Renal cortex interstitium (tissue), 11 donors: ENCODE measurements at regions not wholly inside any gene's neighbourhood (a gene's known extent, or its start where the extent isn't known, plus 50 kb on each side); places are given as distances from the start of the nearest gene placed in this dataset.

Source experiments
- DNase-seq, 11 donors: peaks; one replicate each; pipeline ENCODE4 v3.0.0-alpha.2; 2013; ENCODE audit warnings: low read depth in 9 of 11, low spot score in 4 of 11; ENCODE audit errors: extremely low read depth in 1 of 11

DNA sequence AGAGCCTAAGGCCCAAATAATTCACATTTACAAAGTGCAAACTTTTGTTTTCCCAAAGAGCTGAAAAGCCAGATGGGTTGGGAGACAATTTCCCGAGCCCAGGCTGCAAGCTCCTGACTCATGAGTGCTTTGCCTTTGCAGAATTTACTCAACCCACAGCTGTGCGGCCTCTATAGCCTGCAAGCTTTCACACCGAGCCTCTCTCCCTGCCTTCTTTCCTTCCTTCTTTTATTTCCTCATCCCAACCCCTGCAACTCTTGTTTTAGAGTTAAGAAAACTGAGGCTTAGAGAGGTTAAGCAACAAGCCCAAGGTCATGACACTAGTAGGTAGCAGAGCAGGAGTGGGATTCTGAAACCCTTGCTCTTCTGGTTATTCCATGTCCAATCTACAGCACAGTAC lies 203.0 kb upstream of the GPR26 start:
- no peak for DNase-seq

DNA sequence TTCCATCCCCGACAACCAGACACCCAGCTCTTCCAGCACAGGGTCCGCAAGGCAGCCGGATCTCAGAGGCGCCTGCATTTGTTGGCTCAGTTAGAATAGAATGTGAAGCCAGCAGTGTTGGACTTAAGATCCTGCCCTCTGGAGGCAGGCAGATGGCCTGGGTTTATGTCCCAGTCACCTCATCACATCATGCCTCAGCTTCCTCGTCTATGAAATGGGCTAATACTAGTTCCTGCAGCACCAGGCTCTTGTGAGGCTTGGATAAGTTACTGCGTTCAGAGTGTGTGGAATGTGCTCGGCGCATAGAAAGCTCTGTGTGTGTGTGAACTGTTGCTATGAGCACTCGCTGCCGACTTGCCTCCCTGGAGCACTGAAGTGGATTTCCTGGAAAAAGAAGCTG lies 202.5 kb upstream of the GPR26 start:
- DNase-seq: no peak

DNA sequence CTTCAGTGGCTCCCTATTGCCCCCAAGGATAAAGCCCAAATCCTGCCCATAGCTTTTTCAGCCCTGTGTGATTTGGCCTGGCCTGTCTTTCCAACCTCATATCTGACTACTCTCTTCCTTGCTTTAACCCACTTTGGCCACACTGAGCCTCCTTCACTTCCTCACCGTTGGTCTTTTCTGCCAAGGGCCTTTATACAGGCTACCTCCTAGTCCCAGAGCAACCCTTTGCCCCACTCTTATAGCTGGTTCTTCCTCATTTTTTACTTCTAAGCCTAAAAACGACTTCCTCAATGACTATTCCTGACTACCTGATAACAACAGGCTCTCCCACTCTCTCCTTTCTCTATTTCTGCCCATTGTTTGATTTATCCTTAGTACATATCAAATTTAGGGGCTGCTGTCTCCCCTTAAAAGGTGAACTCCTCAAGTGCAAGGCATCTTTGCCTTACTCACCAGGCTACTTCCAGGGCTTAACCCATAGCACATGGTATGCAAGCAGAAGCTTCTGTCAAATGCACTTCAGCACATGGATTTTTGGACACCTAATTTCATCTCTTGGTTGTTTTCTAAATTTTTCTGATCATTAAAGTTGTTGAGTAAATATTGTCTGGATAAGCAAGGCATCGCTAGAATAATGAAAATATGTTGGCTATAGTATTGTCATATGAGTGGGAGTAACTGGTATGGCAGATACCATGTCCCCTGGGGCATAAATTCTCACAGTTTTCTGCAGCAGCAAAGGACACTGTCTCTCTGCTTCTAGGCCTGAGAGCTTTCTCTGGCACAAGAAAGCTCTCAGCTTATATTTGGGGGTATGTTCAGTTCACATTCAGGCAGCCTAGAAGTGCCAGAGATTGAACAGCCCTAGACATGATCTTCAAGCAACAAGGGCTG lies 201.5 kb upstream of the GPR26 start:
- DNase-seq: no peak

DNA sequence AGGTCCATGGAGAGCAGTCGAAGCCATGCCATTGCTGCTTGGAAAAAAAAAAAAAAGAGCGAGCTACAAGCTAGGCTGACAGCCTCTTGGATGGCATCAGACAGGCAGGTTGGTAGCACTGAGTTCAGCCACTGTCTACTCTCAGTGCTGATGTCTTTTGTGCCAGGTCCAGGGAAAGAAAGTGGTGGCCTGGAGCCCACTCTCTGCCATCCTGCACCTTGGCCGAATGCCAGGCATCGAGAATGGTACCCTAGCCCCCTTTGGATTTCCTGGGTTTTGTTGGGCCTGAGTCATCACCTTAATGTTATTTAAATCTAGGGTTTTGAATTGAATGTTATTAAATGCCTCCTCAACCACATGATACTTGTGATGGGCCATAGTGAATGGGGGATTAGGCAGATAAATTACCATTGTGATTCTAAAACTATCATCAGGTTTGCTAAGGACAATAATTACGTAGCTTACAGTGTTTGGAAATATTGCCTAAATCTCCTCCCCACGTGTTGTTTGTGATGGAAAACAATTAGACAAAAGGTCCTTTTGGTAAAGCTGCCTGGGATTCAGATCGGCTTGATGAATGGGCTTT lies 195.7 kb upstream of the GPR26 start:
- no peak for DNase-seq

DNA sequence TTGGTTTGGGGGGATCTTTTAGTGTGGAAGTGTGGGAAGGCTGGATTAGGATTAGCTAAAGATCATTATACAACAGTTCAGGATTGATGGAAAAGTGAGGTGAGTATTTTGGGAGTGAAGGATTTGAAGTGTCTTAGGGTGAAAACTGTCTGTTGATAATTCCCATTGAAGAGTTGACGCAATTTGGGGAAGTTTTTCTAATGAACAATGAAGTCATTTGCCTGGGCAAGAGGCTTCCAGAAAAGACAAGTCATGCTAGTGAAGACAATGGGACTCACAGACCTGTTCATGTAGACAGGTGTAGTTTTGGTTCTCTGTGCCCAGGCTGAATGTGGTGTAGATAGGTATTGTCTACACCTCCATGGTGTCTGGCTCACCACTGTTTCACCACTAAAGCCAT lies 194.3 kb upstream of the GPR26 start:
- DNase-seq: no peak

DNA sequence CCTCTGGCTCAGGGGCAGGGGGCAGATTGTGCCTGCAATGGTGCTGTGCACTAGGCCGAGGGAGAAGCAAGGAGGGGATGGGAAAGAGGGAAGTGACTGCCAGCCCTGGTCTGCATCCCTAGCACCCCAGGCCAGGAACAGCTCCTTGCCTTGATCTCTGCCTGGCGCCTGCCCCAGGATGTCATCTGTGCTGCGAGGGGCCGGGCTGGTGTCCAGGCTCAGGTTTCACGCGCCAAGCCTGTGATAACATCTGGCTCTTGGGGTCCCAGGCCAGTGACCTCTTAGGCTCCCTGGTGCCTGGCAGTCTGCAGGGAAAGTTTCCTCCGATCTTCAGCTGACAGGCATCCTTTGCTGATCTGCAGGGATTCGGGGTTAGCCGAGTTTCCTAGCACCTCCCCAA lies 193.5 kb upstream of the GPR26 start:
- no peak for DNase-seq

DNA sequence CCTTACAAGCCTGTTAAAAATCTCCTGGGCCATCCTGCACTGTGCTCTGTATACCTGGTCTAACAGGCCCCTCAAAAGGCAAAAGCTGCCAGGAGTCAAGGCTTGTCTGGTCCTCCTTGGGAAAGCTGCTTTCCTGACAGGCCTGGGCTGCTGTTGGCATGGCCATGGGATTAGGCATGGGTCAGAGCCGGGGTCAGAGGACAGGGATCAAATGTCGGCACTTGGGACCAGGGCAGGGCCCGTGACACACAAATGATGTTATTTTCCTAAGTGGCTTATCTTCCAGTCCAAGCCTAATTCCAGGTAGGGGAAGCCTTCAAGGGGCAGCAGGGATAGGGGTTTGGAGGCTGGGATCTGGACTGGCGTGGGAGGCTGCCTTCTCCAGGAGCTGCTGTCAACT lies 191.5 kb upstream of the GPR26 start:
- no peak for DNase-seq

DNA sequence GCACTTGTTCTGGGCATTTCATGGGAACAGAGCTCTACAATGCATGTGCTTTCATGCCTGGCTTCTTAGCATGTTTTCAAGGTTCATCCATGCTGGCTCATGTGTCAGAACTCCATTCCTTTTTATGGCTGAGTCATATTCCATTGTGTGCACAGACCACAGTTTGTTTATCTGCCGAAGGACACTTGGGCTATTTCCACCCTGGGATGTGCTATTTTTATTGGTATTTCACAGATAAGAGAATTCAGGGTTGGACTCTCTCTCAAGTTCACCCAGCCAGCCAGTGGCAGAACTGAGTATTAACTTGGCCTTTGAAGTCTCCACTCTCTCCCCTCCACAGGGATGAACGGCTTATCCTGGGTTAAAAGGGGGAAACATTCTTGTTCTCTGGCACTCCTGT lies 190.7 kb upstream of the GPR26 start:
- DNase-seq: no peak

DNA sequence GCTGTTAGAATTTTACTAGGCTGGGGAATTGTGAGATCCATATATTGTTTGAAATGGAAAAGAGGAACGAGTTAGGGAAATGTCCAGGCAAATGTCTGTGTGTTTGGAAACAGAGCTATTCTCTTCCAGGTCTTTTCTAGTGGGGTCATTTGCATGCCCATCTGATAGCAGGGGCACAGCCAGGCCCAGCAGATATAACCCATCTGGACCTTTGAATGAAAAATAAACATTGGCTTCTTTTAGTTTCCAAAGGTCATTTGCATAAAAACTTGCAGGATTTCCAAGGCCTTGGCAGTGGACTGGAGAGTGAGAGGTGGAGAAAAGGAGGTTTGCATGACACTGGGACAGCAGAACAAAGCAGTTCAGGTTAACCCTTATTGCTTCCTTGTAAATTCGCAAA lies 188.0 kb upstream of the GPR26 start:
- no peak for DNase-seq

DNA sequence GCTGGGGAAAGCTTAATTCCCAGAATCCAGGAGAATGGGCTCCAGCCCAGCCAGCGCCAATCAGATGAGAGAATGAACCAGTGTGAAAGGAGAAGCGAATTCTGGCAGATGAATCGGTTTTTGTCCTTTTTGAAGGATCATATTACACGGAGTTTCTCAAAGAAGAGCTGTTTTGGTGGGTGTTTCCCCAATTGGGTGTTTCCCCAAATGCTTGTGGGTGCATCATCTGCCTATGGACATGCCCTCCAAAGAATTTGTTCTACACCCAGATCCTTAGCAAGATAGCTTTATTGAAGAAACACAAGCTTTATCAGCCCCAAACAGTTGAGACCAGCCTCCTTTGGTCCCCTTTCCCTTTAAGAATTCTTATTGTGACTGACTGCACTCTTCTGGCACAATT lies 186.5 kb upstream of the GPR26 start:
- no peak for DNase-seq

DNA sequence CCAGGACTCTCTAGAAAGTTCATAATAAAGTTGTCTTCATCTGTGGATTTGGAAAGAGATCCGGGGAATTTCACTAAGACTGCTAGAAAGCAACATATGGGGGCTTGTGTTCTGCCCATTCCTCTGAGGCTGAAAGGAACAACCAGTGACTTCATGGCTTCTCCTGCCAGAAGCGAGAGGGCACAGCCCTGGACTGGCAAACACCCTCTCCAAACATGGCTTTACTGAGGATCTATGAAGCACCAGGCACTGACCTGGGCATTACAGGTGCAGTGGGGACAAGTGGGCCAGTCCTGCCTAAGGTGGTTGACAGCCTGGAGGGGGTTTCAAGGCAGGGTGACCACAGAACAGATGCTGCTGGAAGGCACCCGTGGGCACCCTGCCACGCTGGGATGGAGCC lies 185.8 kb upstream of the GPR26 start:
- no peak for DNase-seq

DNA sequence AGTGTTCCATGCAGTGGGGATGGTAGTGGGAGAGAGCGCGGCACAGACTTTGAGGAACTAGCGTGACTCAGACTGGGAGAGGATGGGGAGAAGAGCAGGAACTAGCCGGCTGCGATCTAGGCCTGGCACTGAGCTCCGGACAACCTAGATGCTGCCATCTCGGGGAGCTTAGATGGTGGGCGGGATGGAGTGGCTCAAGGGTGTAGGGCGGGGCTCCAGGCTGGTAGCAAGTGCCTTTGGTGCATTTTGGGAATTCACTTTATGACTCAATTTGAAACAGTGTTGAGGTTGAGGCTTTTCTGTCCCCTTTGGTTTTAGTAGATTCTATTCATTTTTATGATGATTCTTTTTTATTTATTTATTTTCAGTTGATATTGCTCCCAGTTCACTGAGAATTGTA lies 185.3 kb upstream of the GPR26 start:
- no peak for DNase-seq

DNA sequence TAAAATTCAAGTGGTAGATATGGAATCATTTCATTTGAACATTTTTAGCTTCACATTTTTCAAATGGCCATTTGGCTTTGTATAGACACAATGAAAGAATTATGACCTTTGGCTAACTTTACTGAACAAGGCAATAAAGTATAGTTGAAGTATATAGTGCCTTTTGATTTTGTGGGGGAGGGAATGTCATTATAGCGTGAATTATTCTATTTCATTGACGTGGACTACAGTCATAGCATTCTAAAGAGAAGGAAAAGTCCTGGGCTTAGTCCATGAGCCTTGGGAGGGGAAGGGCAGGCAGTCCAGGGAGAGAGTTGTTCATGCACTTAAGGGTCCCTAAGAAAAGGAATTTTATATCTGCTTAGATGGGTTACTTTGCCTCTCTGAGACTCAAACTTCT lies 181.4 kb upstream of the GPR26 start:
- no peak for DNase-seq

DNA sequence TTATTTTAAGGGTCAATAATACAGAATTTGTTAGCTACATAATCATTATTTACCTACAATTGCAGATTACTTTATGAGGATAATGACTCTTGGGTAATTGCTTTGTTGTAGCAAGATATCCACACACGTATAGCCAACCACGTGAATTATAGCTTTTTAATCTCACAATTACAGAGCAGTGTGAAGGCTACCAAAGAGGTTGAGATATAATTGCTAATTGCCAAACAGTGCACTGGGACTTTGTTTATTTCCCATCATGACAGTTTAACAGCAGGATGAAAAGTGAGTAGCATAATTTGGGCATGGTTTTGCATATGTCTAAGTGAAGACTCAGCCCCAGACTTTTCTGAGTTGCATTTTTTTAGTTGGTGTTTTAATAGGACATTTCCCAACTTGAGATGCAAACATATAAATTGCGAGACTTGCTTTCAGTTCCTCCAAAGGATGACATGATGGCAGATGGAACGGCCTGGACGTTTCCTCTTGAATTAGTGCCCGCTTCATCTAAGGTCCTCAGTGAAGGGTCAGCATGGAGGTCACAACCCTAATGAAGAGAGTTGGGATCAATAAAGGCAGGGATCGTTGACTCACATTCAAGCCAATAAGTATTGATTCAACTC lies 180.7 kb upstream of the GPR26 start:
- no peak for DNase-seq

DNA sequence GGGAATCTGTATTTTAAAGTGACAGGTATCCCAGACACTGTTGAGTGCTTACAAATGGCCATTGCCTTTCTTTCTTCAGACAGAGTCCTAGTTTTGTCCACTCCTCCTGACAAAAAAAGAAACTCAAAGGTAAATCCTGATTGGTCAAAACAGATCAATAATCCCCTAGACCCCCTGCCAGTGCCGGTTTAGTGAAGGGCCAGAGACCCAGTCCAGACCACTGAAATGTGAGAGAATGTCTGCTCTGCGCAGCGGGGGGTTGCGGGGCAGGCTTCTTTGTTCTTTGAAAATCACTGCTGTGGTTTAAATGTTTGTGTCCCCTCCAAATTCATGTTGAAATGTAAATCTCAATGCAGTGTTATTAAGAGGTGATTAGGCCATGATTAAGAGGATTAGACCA lies 177.7 kb upstream of the GPR26 start:
- no peak for DNase-seq

DNA sequence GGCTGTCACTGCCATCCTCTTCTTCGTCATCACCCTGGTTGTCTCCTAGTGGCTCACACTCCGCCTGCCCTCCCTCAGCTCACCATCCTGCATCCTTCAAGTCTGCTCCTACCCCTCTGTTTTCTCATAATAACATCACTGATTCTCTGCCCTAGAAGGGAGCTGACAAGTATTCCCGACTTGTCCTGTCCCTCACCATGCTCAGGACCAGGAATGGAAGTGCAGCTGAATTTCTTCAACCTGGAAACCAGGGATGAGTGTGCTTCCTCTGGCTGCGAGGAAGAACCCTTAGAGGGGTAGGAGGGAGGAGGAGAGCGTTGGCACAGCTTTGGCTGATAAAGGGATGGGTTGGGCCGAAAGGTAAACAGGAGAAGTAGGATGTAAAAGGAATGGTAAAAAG lies 174.8 kb upstream of the GPR26 start:
- no peak for DNase-seq

DNA sequence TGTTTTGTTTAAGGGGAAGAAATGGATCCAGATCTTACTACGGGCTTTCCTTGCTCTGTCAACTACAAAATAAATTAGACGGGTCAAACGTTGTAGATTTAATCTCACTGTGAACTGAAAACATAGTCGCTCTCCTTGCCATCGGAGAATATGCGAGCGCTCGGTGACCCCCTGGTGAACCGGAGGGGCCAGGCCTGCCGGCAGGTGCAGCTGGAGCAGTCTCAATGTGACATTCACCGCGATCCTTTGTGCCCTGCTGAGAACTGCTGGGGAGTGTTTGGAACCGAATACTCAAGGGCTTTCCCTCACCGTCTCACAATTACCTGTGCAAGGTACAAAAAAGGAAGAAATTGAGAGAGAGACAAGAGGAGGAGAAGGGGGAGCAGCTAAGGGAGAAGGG lies 174.1 kb upstream of the GPR26 start:
- no peak for DNase-seq

DNA sequence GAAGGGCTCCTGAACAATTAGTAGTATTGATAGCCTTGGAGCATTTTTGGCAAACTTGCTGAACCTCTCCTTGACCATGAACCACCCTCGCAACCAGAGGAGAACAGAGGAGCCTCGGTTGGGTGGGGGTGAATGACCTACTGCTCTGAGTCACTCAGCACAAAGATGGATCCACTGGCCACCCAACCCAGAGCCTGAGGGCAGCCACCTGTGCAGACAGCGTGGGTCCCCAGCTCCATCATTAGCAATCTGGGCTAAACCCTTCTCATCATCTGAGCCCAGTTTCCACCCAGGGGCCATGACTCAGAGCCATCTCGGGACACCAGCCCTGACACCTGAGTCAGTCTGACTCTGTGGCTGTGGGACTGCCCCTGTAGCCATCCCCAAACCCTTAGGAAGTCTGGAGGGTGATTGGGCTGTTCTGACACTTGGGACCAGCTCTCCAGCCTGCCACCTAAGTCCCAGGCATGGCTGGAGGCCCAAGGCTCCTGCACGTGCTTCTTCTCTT lies 171.8 kb upstream of the GPR26 start:
- DNase-seq: no peak

DNA sequence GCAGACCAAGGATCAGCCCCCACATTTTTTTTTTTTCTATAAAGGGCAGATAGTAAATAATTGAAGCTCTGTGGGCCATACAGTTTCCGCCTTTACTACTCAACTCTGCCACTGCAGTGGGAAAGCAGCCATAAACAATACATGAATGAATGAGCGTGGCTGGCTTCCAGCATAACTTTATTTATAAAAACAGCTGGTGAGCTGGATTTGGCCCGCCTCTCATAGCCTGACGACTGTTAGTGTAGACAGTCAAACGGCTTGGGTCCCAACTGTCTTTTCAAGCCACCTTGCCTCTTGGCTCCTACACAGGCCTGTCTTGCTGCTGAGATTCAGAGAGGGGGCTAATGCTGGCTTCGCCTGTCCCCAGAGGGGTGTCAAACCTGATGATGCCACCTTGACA lies 169.8 kb upstream of the GPR26 start:
- peak in 1 of 11 donors; percentile 46 for DNase-seq

DNA sequence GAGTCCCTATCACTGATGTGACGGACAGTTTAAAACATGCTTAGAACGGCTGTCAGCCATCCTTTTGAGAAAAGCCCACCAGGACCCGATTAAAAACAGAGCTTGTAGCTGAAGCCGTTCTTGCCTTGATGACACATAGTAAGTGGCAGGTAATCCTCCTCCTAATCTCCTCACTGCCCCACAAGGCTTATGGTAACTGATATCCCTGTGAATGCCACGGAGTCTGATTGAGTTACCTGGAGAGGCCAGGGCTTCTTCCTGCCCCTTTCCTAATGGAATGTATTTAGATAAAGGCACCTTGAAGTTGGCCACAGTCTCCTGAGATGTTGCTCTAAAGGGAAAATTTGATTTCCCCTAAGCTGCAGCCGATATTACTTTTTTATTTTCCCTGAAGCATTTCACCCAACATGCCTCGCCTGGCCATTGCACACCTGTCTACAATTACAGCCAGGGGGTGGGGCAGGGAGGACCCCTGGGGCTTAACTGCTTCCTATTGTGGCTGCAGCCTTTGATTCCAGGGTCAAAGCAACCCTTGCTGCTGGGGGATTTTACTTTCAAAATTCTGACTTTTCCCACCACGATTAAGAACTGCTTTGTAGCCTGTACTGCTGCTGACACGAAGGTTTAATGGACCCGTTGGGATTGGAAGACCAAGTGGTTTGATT lies 169.0 kb upstream of the GPR26 start:
- DNase-seq: no peak
